BE2C (cell line): ENCODE measurements at regions not wholly inside any gene's neighbourhood (a gene's known extent, or its start where the extent isn't known, plus 50 kb on each side); places are given as distances from the start of the nearest gene placed in this dataset.

ENCODE experiments used
- DNase-seq: peaks from one replicate; pipeline ENCODE4 v3.0.0-alpha.2; 2020
- H3K27me3 ChIP-seq: fragments of 250-450 bp; sonication (Bioruptor Pico); 2 replicates; pipeline ENCODE4 v1.5.1; 2020; ENCODE audit warnings: mild to moderate bottlenecking
- H3K36me3 ChIP-seq: fragments of 250-450 bp; sonication (Bioruptor Pico); 2 replicates; pipeline ENCODE4 v1.5.1; 2020; ENCODE audit warnings: mild to moderate bottlenecking
- H3K4me1 ChIP-seq: fragments of 250-450 bp; sonication (Bioruptor Pico); 2 replicates; pipeline ENCODE4 v1.5.1; 2020
- H3K4me3 ChIP-seq: 2 replicates; pipeline ENCODE4 v1.5.1; 2011; ENCODE audit warnings: low read depth, low read length
- H3K9me3 ChIP-seq: fragments of 250-450 bp; sonication (Bioruptor Pico); 2 replicates; pipeline ENCODE4 v1.5.1; 2020
- TF ChIP-seq, protein P1 (sequence below): IDR thresholded peaks from 2 replicates; pipeline ENCODE4 v1.5.1; 2012; ENCODE audit warnings: mild to moderate bottlenecking, low read depth, low read length

DNA sequence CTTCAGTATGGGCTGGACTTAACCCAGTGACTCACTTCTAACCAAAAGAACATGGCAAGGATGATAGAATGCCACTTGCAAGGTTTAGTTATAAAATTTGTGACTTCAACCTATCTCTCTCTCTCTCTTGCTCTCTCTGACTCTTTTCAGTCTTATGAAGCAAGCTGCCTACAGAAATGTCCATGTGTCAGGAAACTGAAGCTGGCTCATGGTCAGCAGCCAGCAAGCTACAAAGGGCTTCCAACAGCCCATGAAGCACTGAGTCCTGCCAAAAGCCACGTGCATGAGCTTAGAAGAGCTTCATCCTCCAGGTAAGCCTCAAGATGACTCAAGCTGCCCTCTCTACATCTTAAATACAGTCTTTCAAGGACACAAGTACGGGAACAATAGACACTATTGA lies 100.3 kb downstream of the HS3ST1 start:
- Histone ChIP-seq H3K9me3 (no peaks in the 10 kb centered on the region), H3K4me3 (no peak overlapping the region), H3K27me3 (no peaks in the 10 kb centered on the region), H3K4me1 (no peaks in the 10 kb centered on the region), H3K36me3 (no peaks in the 10 kb centered on the region)
- no peak for DNase-seq
- TF ChIP-seq, protein P1, sequence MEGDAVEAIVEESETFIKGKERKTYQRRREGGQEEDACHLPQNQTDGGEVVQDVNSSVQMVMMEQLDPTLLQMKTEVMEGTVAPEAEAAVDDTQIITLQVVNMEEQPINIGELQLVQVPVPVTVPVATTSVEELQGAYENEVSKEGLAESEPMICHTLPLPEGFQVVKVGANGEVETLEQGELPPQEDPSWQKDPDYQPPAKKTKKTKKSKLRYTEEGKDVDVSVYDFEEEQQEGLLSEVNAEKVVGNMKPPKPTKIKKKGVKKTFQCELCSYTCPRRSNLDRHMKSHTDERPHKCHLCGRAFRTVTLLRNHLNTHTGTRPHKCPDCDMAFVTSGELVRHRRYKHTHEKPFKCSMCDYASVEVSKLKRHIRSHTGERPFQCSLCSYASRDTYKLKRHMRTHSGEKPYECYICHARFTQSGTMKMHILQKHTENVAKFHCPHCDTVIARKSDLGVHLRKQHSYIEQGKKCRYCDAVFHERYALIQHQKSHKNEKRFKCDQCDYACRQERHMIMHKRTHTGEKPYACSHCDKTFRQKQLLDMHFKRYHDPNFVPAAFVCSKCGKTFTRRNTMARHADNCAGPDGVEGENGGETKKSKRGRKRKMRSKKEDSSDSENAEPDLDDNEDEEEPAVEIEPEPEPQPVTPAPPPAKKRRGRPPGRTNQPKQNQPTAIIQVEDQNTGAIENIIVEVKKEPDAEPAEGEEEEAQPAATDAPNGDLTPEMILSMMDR: no peak

DNA sequence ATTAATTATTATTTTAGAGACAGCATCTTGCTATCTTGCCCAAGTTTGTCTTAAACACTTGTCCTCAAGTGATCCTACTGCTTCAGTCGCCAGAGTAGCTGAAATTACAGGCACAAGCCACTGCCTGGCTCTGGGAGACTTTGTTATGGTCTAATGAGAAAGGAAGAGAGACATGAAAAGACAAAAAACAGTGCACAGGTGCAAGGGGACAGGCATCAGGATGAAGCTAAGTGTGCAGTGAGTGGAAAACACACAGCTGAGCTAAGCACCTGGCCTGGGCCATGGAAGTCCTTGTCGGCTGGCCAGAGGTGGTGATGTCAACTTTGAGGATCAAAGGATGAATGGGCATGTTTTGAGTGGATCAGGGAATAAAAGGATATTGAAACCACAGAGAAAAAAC lies 102.7 kb downstream of the HS3ST1 start:
- no peak for DNase-seq

DNA sequence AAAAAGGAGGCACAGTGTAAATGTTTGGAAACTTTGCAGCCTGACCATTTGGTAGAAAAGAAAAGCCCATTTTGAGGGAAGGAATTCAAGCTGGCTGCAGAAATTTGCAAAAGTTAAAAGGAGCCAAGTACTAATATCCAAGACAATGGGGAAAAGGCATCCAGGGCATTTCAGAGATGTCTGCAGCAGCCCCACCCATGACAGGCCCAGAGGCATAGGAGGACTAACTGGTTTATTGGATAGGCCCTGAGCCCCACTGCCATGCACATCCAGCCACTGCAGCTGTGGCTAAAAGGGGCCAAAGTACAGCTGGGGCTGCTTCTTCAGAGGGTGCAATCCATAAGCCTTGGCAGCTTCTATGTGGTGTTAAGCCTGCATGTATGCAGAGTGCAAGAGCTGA lies 104.9 kb downstream of the HS3ST1 start:
- TF ChIP-seq, protein P1: no peak
- no peaks in the 10 kb centered on the region for H3K36me3 ChIP-seq
- H3K4me3 ChIP-seq: no peak overlapping the region
- no peaks in the 10 kb centered on the region for H3K4me1 ChIP-seq
- H3K27me3 ChIP-seq: no peaks in the 10 kb centered on the region
- no peak for DNase-seq
- no peaks in the 10 kb centered on the region for H3K9me3 ChIP-seq

More for the DNA sequence above, 102.7 kb downstream of the HS3ST1 start:
- Histone ChIP-seq H3K4me3 (no peak overlapping the region), H3K36me3 (no peaks in the 10 kb centered on the region), H3K27me3 (no peaks in the 10 kb centered on the region), H3K9me3 (no peaks in the 10 kb centered on the region), H3K4me1 (no peaks in the 10 kb centered on the region)
- TF ChIP-seq, protein P1: no peak

DNA sequence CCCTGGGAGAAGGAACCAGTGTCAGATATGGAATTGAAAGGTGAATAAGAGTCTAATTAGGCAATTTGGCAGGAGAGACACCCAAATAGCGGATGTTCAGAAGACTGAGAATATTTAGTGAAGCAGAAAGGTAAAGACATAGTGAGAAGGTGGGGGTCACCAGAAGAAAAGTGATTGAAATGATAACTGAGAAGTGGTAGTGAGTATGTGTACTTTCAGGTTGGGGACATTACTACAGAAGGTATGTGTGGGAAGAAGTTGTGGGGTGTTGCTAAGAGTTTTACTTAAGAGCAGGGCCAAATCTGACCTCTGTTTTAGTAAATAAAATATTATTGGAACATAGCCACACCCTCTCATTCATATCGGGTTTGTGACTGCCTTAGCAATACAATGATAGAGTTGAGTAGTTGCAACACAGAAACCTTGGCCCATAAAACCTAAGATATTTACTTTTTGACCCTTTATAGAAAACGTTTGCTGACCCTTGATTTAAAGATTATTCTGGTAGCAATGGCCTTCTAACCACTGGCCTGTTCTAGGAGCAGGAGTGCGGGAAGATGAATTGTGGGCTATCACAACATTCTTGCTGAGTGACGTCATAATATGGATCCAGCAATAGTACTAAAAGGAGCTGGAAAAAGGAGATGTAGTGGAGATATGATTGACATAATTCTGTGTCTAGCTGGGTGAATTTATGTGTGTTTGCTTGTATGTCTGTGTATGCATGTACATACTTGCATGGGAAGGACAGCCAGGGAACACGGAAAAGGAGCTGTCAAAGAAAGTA lies 115.3 kb downstream of the HS3ST1 start:
- no peak for DNase-seq
- TF ChIP-seq, protein P1: no peak

DNA sequence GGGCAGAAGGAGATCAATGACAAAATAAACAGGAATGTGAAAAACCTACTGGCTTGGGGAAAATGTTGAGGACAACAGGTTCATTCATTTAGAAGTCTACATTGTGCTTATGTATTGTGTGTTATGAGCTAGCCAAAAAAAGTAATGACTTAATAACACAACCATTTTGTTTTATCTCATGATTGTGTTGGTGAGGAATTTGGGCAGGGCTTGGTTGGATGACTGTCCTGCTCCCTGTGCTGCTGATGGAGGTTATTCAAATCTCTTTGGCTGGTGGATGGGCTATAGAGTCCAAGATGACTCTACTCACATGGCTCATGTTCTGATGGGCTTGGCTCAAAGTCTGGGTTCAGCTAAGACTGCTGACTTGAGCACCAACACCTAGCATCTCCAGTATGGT lies 116.3 kb downstream of the HS3ST1 start:
- Histone ChIP-seq H3K4me3 (no peak overlapping the region), H3K27me3 (no peaks in the 10 kb centered on the region), H3K36me3 (no peaks in the 10 kb centered on the region), H3K9me3 (no peaks in the 10 kb centered on the region; the same call in none of the 2 replicates), H3K4me1 (no peaks in the 10 kb centered on the region)
- TF ChIP-seq, protein P1: no peak
- DNase-seq: no peak

More for the DNA sequence above, 115.3 kb downstream of the HS3ST1 start:
- H3K36me3 ChIP-seq: no peaks in the 10 kb centered on the region
- no peaks in the 10 kb centered on the region; the same call in none of the 2 replicates for H3K9me3 ChIP-seq
- no peaks in the 10 kb centered on the region for H3K27me3 ChIP-seq
- H3K4me1 ChIP-seq: no peaks in the 10 kb centered on the region
- no peak overlapping the region for H3K4me3 ChIP-seq

DNA sequence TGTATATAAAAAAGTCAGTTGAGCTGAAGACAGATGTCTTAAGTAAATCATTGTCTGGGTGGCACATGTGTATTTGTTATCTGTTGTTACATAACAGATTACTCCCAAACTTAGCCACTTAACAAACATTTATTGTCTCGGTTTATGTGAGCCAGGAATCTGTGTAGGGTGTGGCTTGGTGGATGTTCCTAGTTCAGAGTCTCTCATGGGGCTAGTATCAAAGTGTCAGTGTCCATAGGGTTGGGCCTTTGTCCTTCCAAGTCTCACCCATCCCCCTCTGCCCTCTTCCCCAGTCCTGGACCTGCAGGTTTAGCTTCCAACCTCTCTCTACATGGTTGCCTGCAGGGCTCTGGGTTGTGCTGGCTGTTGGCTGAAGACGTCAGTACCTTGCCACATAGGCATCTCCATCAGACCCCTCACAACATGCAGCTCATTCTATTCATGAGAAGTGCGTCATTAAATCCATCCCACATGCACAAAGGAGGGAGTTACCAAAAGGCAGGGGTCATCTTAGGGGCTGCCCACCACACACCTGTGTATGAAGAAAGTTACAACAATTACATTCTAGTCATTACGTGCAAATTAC lies 127.5 kb downstream of the HS3ST1 start:
- H3K36me3 ChIP-seq: no peaks in the 10 kb centered on the region
- H3K4me3 ChIP-seq: no peak overlapping the region
- H3K27me3 ChIP-seq: no peaks in the 10 kb centered on the region
- TF ChIP-seq, protein P1: no peak
- DNase-seq: no peak
- no peaks in the 10 kb centered on the region for H3K4me1 ChIP-seq
- no peaks in the 10 kb centered on the region for H3K9me3 ChIP-seq
